ENCODE measurements at regions not wholly inside any gene's neighbourhood (a gene's known extent, or its start where the extent isn't known, plus 50 kb on each side); places are given as distances from the start of the nearest gene placed in this dataset.

GRCh38 chr20:22744341-22745193 lies 160.2 kb upstream of the FOXA2 start:
- DNase-seq: no peak

- no peak for DNase-seq
Observed at GRCh38 chr20:22745194-22745500, 160.8 kb upstream of the FOXA2 start.

- no peak for DNase-seq
Observed at GRCh38 chr20:22746957-22747356, 162.6 kb upstream of the FOXA2 start.

- no peak for DNase-seq
Observed at GRCh38 chr20:22752324-22752723, 168.0 kb upstream of the FOXA2 start.

- no peak for DNase-seq
Observed at GRCh38 chr20:22757424-22758183, 173.2 kb upstream of the FOXA2 start.

- DNase-seq: no peak
Observed at GRCh38 chr20:22758815-22759214, 174.4 kb upstream of the FOXA2 start.

GRCh38 chr20:22762576-22763256 lies 178.3 kb upstream of the FOXA2 start:
- no peak for DNase-seq

- DNase-seq: no peak
Observed at GRCh38 chr20:22763257-22763906, 179.0 kb upstream of the FOXA2 start.

- no peak for DNase-seq
Observed at GRCh38 chr20:22768266-22769178, 184.2 kb upstream of the FOXA2 start.

GRCh38 chr20:22770241-22770800 lies 185.9 kb upstream of the FOXA2 start:
- DNase-seq: no peak

- no peak for DNase-seq
Observed at GRCh38 chr20:22771706-22772105, 187.3 kb upstream of the FOXA2 start.

GRCh38 chr20:22773344-22773743 lies 189.0 kb upstream of the FOXA2 start:
- no peak for DNase-seq

GRCh38 chr20:22775256-22775655 lies 190.9 kb upstream of the FOXA2 start:
- DNase-seq: no peak

GRCh38 chr20:22775671-22776139 lies 191.3 kb upstream of the FOXA2 start:
- DNase-seq: peak; percentile 33

- no peak for DNase-seq
Observed at GRCh38 chr20:22776369-22776768, 192.0 kb upstream of the FOXA2 start.

- no peak for DNase-seq
Observed at GRCh38 chr20:22779878-22780277, 195.5 kb upstream of the FOXA2 start.

- DNase-seq: no peak
Observed at GRCh38 chr20:22781869-22782268, 197.5 kb upstream of the FOXA2 start.

- DNase-seq: no peak
Observed at GRCh38 chr20:22789676-22790075, 205.3 kb upstream of the FOXA2 start.

GRCh38 chr20:22791396-22791795 lies 207.0 kb upstream of the FOXA2 start:
- DNase-seq: no peak

- no peak for DNase-seq
Observed at GRCh38 chr20:22791877-22792525, 207.6 kb upstream of the FOXA2 start.

GRCh38 chr20:22794200-22794599 lies 209.8 kb upstream of the FOXA2 start:
- no peak for DNase-seq

Measured in 8988T (cell line).